A549 (cell line): ENCODE measurements at regions not wholly inside any gene's neighbourhood (a gene's known extent, or its start where the extent isn't known, plus 50 kb on each side); places are given as distances from the start of the nearest gene placed in this dataset.

Source experiments
- ATAC-seq, 2 experiments: fragments of 200-7000 bp in 1 of 2; fragments of >200 bp in 1 of 2; cut with Nextera tagmentation in 1 of 2; cut with Tn5 transposase in 1 of 2; 3 replicates each; pipeline versions ENCODE4 v1.8.0 to v1.9.1; 2018 to 2020; ENCODE audit warnings: mild to moderate bottlenecking in 1 of 2, moderate library complexity in 1 of 2
- CTCF ChIA-PET: fragments of 300-600 bp; sonication (Branson Sonifier 250); formaldehyde crosslinking; extraction: SDS; loops from one replicate; lab custom pipeline; 2021; ENCODE audit warnings: antibody characterized with exemption, inconsistent platforms; lab: Yijun Ruan, JAX
- POLR2A ChIA-PET: fragments of 350-600 bp; formaldehyde crosslinking; extraction: SDS; loops from one replicate; lab custom pipeline; 2021; ENCODE audit warnings: antibody characterized with exemption, inconsistent platforms; lab: Yijun Ruan, JAX
- DNase-seq, 2 experiments: peaks; one replicate each; pipeline versions ENCODE4 v3.0.0 to v3.0.0-alpha.2; 2011 to 2016; ENCODE audit warnings: low read depth in 1 of 2, low spot score in 1 of 2
- FAIRE-seq: peaks from 2 replicates; lab custom pipeline; 2011; peaks lifted over from hg19 to GRCh38; lab: Jason Lieb, UNC
- H3K27ac ChIP-seq, 2 experiments: fragments of >200 bp; sonication (Bioruptor Twin); formaldehyde crosslinking; 3 replicates each; pipeline ENCODE4 v1.5.1; 2016 to 2017
- H3K4me1 ChIP-seq: fragments of >200 bp; sonication (Bioruptor Twin); formaldehyde crosslinking; 3 replicates; pipeline ENCODE4 v1.6.1; 2016
- H3K4me2 ChIP-seq: fragments of >200 bp; sonication (Bioruptor Twin); formaldehyde crosslinking; 3 replicates; pipeline ENCODE4 v1.6.1; 2016
- H3K4me3 ChIP-seq: fragments of >200 bp; sonication (Bioruptor Twin); formaldehyde crosslinking; 3 replicates; pipeline ENCODE4 v1.5.1; 2016
- H3K9me3 ChIP-seq: fragments of >200 bp; sonication (Bioruptor Twin); formaldehyde crosslinking; 3 replicates; pipeline ENCODE4 v1.6.1; 2016
- ATOH8 ChIP-seq: fragments of 250-450 bp; sonication (Bioruptor Pico); IDR thresholded peaks from 2 replicates; pipeline ENCODE4 v1.5.0; 2020; ENCODE audit warnings: low read depth, mild to moderate bottlenecking, moderate library complexity
- CEBPB ChIP-seq, 2 experiments: fragments of >200 bp in 1 of 2; sonication (Bioruptor Twin) in 1 of 2; formaldehyde crosslinking in 1 of 2; IDR thresholded peaks; 2 replicates each; pipeline ENCODE4 v1.6.1; 2012 to 2016
- CTCF ChIP-seq: fragments of >200 bp; sonication (Bioruptor Twin); formaldehyde crosslinking; IDR thresholded peaks from 3 replicates; pipeline ENCODE4 v1.5.1; 2016
- E2F6 ChIP-seq: IDR thresholded peaks from 2 replicates; pipeline ENCODE4 v1.6.1; 2012; ENCODE audit warnings: low read depth, borderline replicate concordance
- EHF ChIP-seq: fragments of 250-450 bp; sonication (Bioruptor Pico); IDR thresholded peaks from 2 replicates; pipeline ENCODE4 v1.5.0; 2020; ENCODE audit warnings: mild to moderate bottlenecking
- ELK1 ChIP-seq: fragments of 150-350 bp; IDR thresholded peaks from 2 replicates; pipeline ENCODE4 v1.6.1; 2014; ENCODE audit warnings: low read depth, mild to moderate bottlenecking, low read length
- FOSB ChIP-seq: fragments of 250-450 bp; sonication (Bioruptor Pico); IDR thresholded peaks from 2 replicates; pipeline ENCODE4 v1.5.0; 2020; ENCODE audit warnings: mild to moderate bottlenecking, moderate library complexity
- FOXS1 ChIP-seq: fragments of 250-450 bp; sonication (Bioruptor Pico); IDR thresholded peaks from 2 replicates; pipeline ENCODE4 v1.5.0; 2020; ENCODE audit warnings: mild to moderate bottlenecking, moderate library complexity
- GATA3 ChIP-seq: IDR thresholded peaks from 2 replicates; pipeline ENCODE4 v1.6.1; 2012; ENCODE audit warnings: borderline replicate concordance
- HMGXB4 ChIP-seq: fragments of 250-450 bp; sonication (Bioruptor Pico); IDR thresholded peaks from 2 replicates; pipeline ENCODE4 v1.5.0; 2021; ENCODE audit warnings: mild to moderate bottlenecking, moderate library complexity, borderline replicate concordance
- HOXA7 ChIP-seq: fragments of 250-450 bp; sonication (Bioruptor Pico); IDR thresholded peaks from 2 replicates; pipeline ENCODE4 v1.5.0; 2020; ENCODE audit warnings: mild to moderate bottlenecking, moderate library complexity
- JUNB ChIP-seq: fragments of >200 bp; sonication (Bioruptor Twin); formaldehyde crosslinking; IDR thresholded peaks from 2 replicates; pipeline ENCODE4 v1.6.1; 2016
- KDM5A ChIP-seq: fragments of 200-600 bp; sonication (generic); IDR thresholded peaks from 2 replicates; pipeline ENCODE4 v1.6.1; 2016; ENCODE audit warnings: antibody characterized with exemption, mild to moderate bottlenecking
- MAFK ChIP-seq: fragments of 450-650 bp; IDR thresholded peaks from 2 replicates; pipeline ENCODE4 v1.6.1; 2014; ENCODE audit not compliant: partially characterized antibody
- NR3C1 ChIP-seq: fragments of >200 bp; sonication (Bioruptor Twin); formaldehyde crosslinking; IDR thresholded peaks from 3 replicates; pipeline ENCODE4 v1.6.1; 2017
- PHF8 ChIP-seq: fragments of 200-600 bp; sonication (generic); IDR thresholded peaks from 2 replicates; pipeline ENCODE4 v1.6.1; 2016; ENCODE audit warnings: low read depth, mild to moderate bottlenecking, antibody characterized with exemption, moderate library complexity, borderline replicate concordance
- RAD21 ChIP-seq, 2 experiments: fragments of >200 bp in 1 of 2; sonication (Bioruptor Twin) in 1 of 2; formaldehyde crosslinking in 1 of 2; IDR thresholded peaks in 1 of 2; conservative IDR thresholded peaks in 1 of 2; 2 replicates in 1 of 2; 3 replicates in 1 of 2; pipeline ENCODE4 v1.6.1; 2012 to 2018; ENCODE audit warnings: inconsistent platforms in 1 of 2
- RARB ChIP-seq: fragments of 250-450 bp; sonication (Bioruptor Pico); IDR thresholded peaks from 2 replicates; pipeline ENCODE4 v1.8.0; 2021; ENCODE audit warnings: mild to moderate bottlenecking, moderate library complexity
- RCOR1 ChIP-seq: fragments of 150-350 bp; IDR thresholded peaks from 2 replicates; pipeline ENCODE4 v1.6.1; 2014; ENCODE audit warnings: antibody characterized with exemption, low read length, low read depth
- SMC3 ChIP-seq: fragments of >200 bp; sonication (Bioruptor Twin); formaldehyde crosslinking; IDR thresholded peaks from 3 replicates; pipeline ENCODE4 v1.6.1; 2018; ENCODE audit warnings: inconsistent platforms
- SREBF2 ChIP-seq: fragments of 450-650 bp; IDR thresholded peaks from 2 replicates; pipeline ENCODE4 v1.6.1; 2014; ENCODE audit warnings: mild to moderate bottlenecking, moderate library complexity
- ZFP36 ChIP-seq: fragments of 450-650 bp; IDR thresholded peaks from 2 replicates; pipeline ENCODE4 v1.6.1; 2014; ENCODE audit warnings: borderline replicate concordance; ENCODE audit not compliant: partially characterized antibody
- ZSCAN20 ChIP-seq: fragments of 250-450 bp; sonication (Bioruptor Pico); IDR thresholded peaks from 2 replicates; pipeline ENCODE4 v1.8.0; 2022; ENCODE audit warnings: mild to moderate bottlenecking, moderate library complexity
- WGBS: methylation state at CpG from one replicate; pipeline ENCODE4 v1.1.6; 2017; ENCODE audit errors: missing lambda C conversion rate; 5-methylcytosine and 5-hydroxymethylcytosine counted together

- Histone ChIP-seq H3K4me3 (no peak overlapping the region), H3K9me3 (no peaks in the 10 kb centered on the region), H3K4me2 (no peak overlapping the region), H3K27ac (no peak overlapping the region)
- POLR2A ChIA-PET: no interaction called here
- no peak for ATAC-seq
- CTCF ChIA-PET: no interaction called here
- TF ChIP-seq HMGXB4 (CRISPR knock-in tag) (no peak), SMC3 (no peak), MAFK (peak; percentile 62), ZFP36 (no peak), FOXS1 (CRISPR knock-in tag) (no peak)
- TF ChIP-seq, all 56 proteins: peak for 1
- no peak for FAIRE-seq
- DNase-seq: no peak
- WGBS: 9% methylated on average over 3 of the region's 3 CpGs
- no peaks in the 10 kb centered on the region for H3K4me1 ChIP-seq
Observed at GRCh38 chr5:23071682-23072081, 218.5 kb upstream of the CDH12 start.

- no peak for ATAC-seq
- 38% methylated on average over 3 of the region's 3 CpGs for WGBS
- TF ChIP-seq PHF8: no peak
- TF ChIP-seq, all 56 proteins: peak for 0
Observed at GRCh38 chr5:23064710-23065109, 211.6 kb upstream of the CDH12 start.

GRCh38 chr5:23053846-23054245 is 200.7 kb upstream of the CDH12 start:
- no peak overlapping the region for H3K27ac ChIP-seq
- H3K4me2 ChIP-seq: no peak overlapping the region
- H3K9me3 ChIP-seq: no peaks in the 10 kb centered on the region
- ChIA-PET CTCF (no interaction called here), POLR2A (no interaction called here)
- no peak for FAIRE-seq
- no peaks in the 10 kb centered on the region for H3K4me1 ChIP-seq
- ATAC-seq: no peak
- TF ChIP-seq RCOR1 (no peak), ELK1 (no peak), JUNB (no peak), HOXA7 (CRISPR knock-in tag) (no peak)
- WGBS: 0% methylated on average over 1 of the region's 1 CpG
- no peak overlapping the region for H3K4me3 ChIP-seq
- no peak for DNase-seq

More at GRCh38 chr5:23064710-23065109, 211.6 kb upstream of the CDH12 start:
- POLR2A ChIA-PET: no interaction called here
- Histone ChIP-seq H3K4me3 (no peak overlapping the region), H3K4me2 (no peak overlapping the region), H3K9me3 (no peaks in the 10 kb centered on the region), H3K27ac (no peak overlapping the region), H3K4me1 (no peaks in the 10 kb centered on the region)
- no peak for DNase-seq
- FAIRE-seq: no peak
- CTCF ChIA-PET: no interaction called here

GRCh38 chr5:23042226-23042625 is 189.1 kb upstream of the CDH12 start:
- ATAC-seq (no peak), DNase-seq (no peak), FAIRE-seq (no peak)
- H3K4me1 ChIP-seq: no peaks in the 10 kb centered on the region
- H3K27ac ChIP-seq: no peak overlapping the region
- no peaks in the 10 kb centered on the region for H3K9me3 ChIP-seq
- WGBS: 1% methylated on average over 3 of the region's 3 CpGs
- no peak overlapping the region for H3K4me2 ChIP-seq
- CTCF ChIA-PET: interaction anchor here (0.7 kb wide), 1 partner anchor 166 kb away, joined by 3 read pairs; no protein-coding TSS in a partner anchor
- no peak overlapping the region for H3K4me3 ChIP-seq
- POLR2A ChIA-PET: no interaction called here
- TF ChIP-seq KDM5A: no peak
- TF ChIP-seq NR3C1: no peak
- no peak for TF ChIP-seq ZSCAN20 (CRISPR knock-in tag)
- no peak for TF ChIP-seq RARB (CRISPR knock-in tag)
- no peak for TF ChIP-seq ATOH8 (CRISPR knock-in tag)
- no peak for TF ChIP-seq RAD21 (conservative IDR thresholded peaks at IDR 0.05 in 1 of 2, IDR thresholded peaks at IDR 0.05 in 1 of 2)
- TF ChIP-seq E2F6: no peak
- TF ChIP-seq EHF (CRISPR knock-in tag): no peak
- TF ChIP-seq PHF8: no peak
- no peak for TF ChIP-seq CTCF
- no peak for TF ChIP-seq MAFK
- no peak for TF ChIP-seq SREBF2
- no peak for TF ChIP-seq GATA3
- no peak for TF ChIP-seq FOXS1 (CRISPR knock-in tag)
- TF ChIP-seq FOSB: no peak
- no peak for TF ChIP-seq CEBPB (IDR thresholded peaks at IDR 0.05)
